Upper lobe of left lung (tissue), 6 donors: ENCODE measurements at regions not wholly inside any gene's neighbourhood (a gene's known extent, or its start where the extent isn't known, plus 50 kb on each side); places are given as distances from the start of the nearest gene placed in this dataset.
"Not testable (repeated sequence)": the region's sequence is repeated elsewhere in the genome, so short reads cannot be mapped to it uniquely, and the experiment has no call there.

Experiments used
- ATAC-seq, 2 donors: fragments of 200-7000 bp; cut with Tn5 transposase; one replicate each; pipeline ENCODE4 v1.9.1; 2022; ENCODE audit warnings: mild to moderate bottlenecking in 2 of 2, moderate library complexity in 2 of 2; ENCODE audit not compliant: low FRiP score in 2 of 2
- DNase-seq, 2 donors: peaks; one replicate each; pipeline ENCODE4 v3.0.0-alpha.2; 2019 to 2020
- H3K27ac ChIP-seq, 4 donors: fragments of 200-600 bp; sonication (generic); one replicate each; pipeline ENCODE4 v1.5.1; 2016 to 2019
- H3K27me3 ChIP-seq, 4 donors: fragments of 200-600 bp; sonication (generic); one replicate each; pipeline ENCODE4 v1.5.1; 2017 to 2019
- H3K36me3 ChIP-seq, 4 donors: fragments of 200-600 bp; sonication (generic); one replicate each; pipeline ENCODE4 v1.5.1; 2016 to 2019
- H3K4me1 ChIP-seq, 4 donors: fragments of 200-600 bp; sonication (generic); one replicate each; pipeline ENCODE4 v1.5.1; 2018 to 2019
- H3K4me3 ChIP-seq, 4 donors: fragments of 200-600 bp; sonication (generic); one replicate each; pipeline ENCODE4 v1.5.1; 2017 to 2019; ENCODE audit warnings: mild to moderate bottlenecking in 2 of 4, moderate library complexity in 1 of 4
- H3K9me3 ChIP-seq, 4 donors: fragments of 200-600 bp; sonication (generic); one replicate each; pipeline ENCODE4 v1.5.1; 2018 to 2019
- CTCF ChIP-seq, 6 experiments: fragments of 450-650 bp in 4 of 6; fragments of 200-600 bp in 2 of 6; sonication (generic) in 2 of 6; IDR thresholded peaks; one replicate each; pipeline ENCODE4 v1.5.1; 2016 to 2019; ENCODE audit warnings: antibody characterized with exemption in 6 of 6
- EP300 ChIP-seq, 4 donors: sonication (generic); formaldehyde crosslinking; IDR thresholded peaks; one replicate each; pipeline ENCODE4 v1.5.1; 2017; ENCODE audit warnings: antibody characterized with exemption in 4 of 4, control low read depth in 2 of 4
- POLR2A ChIP-seq, 4 donors: fragments of 450-650 bp; IDR thresholded peaks; one replicate each; pipeline ENCODE4 v1.5.1; 2016 to 2017; ENCODE audit warnings: antibody characterized with exemption in 4 of 4, mild to moderate bottlenecking in 2 of 4
- POLR2AphosphoS5 ChIP-seq, 2 donors: sonication (generic); formaldehyde crosslinking; IDR thresholded peaks; one replicate each; pipeline ENCODE4 v1.5.1; 2017; ENCODE audit warnings: antibody characterized with exemption in 2 of 2
- WGBS, 2 donors: methylation state at CpG; one replicate each; pipeline ENCODE4 v1.1.5; 2017 to 2018; 5-methylcytosine and 5-hydroxymethylcytosine counted together
- donor health status: DM: no; HTN: no; CAD: no; lungs with moderate emphysema.
- donor health status: DM: no; HTN: yes; CAD: no; lungs with severe emphysema.

- TF ChIP-seq POLR2A (IDR thresholded peaks at IDR 0.05): no peak
- no peak for TF ChIP-seq EP300 (IDR thresholded peaks at IDR 0.05)
- TF ChIP-seq CTCF (IDR thresholded peaks at IDR 0.05): no peak
- TF ChIP-seq POLR2AphosphoS5 (IDR thresholded peaks at IDR 0.05): no peak
Observed at GRCh38 chr2:76159042-76159648, 448.4 kb upstream of the GCFC2 start.

GRCh38 chr2:76157531-76157930 is 446.8 kb upstream of the GCFC2 start:
- DNase-seq (no peak), ATAC-seq (no peak)
- Histone ChIP-seq H3K4me1 (no peaks in the 10 kb centered on the region), H3K9me3 (no peaks in the 10 kb centered on the region), H3K27ac (no peak overlapping the region), H3K27me3 (no peaks in the 10 kb centered on the region), H3K36me3 (no peaks in the 10 kb centered on the region), H3K4me3 (no peak overlapping the region)
- 62 to 66% methylated on average over 2 of the region's 2 CpGs for WGBS, 2 donors
- TF ChIP-seq CTCF (IDR thresholded peaks at IDR 0.05): no peak
- no peak for TF ChIP-seq EP300 (IDR thresholded peaks at IDR 0.05)
- TF ChIP-seq POLR2AphosphoS5 (IDR thresholded peaks at IDR 0.05): no peak
- TF ChIP-seq POLR2A (IDR thresholded peaks at IDR 0.05): no peak

More at GRCh38 chr2:76159042-76159648, 448.4 kb upstream of the GCFC2 start:
- H3K36me3 ChIP-seq: no peaks in the 10 kb centered on the region
- H3K27ac ChIP-seq: no peak overlapping the region
- no peak for DNase-seq
- H3K4me3 ChIP-seq: no peak overlapping the region
- 67 to 70% methylated on average over 1 of the region's 1 CpG for WGBS, 2 donors
- H3K9me3 ChIP-seq: no peaks in the 10 kb centered on the region
- no peaks in the 10 kb centered on the region for H3K4me1 ChIP-seq
- H3K27me3 ChIP-seq: no peaks in the 10 kb centered on the region
- ATAC-seq: no peak

- 50 to 59% methylated on average over 3 of the region's 3 CpGs for WGBS, 2 donors
- no peak for ATAC-seq
- Histone ChIP-seq H3K4me1 (no peaks in the 10 kb centered on the region), H3K9me3 (no peaks in the 10 kb centered on the region), H3K27ac (no peak overlapping the region), H3K27me3 (no peaks in the 10 kb centered on the region), H3K4me3 (no peak overlapping the region), H3K36me3 (no peaks in the 10 kb centered on the region)
- no peak for DNase-seq
- TF ChIP-seq CTCF (IDR thresholded peaks at IDR 0.05): no peak
- TF ChIP-seq POLR2AphosphoS5 (IDR thresholded peaks at IDR 0.05): no peak
- no peak for TF ChIP-seq EP300 (IDR thresholded peaks at IDR 0.05)
- no peak for TF ChIP-seq POLR2A (IDR thresholded peaks at IDR 0.05)
Observed at GRCh38 chr2:76154981-76155380, 444.3 kb upstream of the GCFC2 start.

- Histone ChIP-seq H3K36me3 (no peaks in the 10 kb centered on the region), H3K4me1 (no peaks in the 10 kb centered on the region), H3K4me3 (no peak overlapping the region), H3K9me3 (no peaks in the 10 kb centered on the region), H3K27ac (no peak overlapping the region), H3K27me3 (no peaks in the 10 kb centered on the region)
- DNase-seq (no peak), ATAC-seq (no peak)
- TF ChIP-seq POLR2A (IDR thresholded peaks at IDR 0.05) (no peak), POLR2AphosphoS5 (IDR thresholded peaks at IDR 0.05) (no peak), CTCF (IDR thresholded peaks at IDR 0.05) (no peak), EP300 (IDR thresholded peaks at IDR 0.05) (no peak)
Observed at GRCh38 chr2:76149846-76150245, 439.1 kb upstream of the GCFC2 start.

GRCh38 chr2:76139303-76139702 is 428.6 kb upstream of the GCFC2 start:
- not testable (repeated sequence) for H3K27ac ChIP-seq, H3K4me3 ChIP-seq, H3K27me3 ChIP-seq, H3K9me3 ChIP-seq, ATAC-seq, H3K4me1 ChIP-seq, H3K36me3 ChIP-seq, DNase-seq
- WGBS, 2 donors: 65% methylated on average over 3 of the region's 3 CpGs; no CpG with 5 or more reads in 1 of the 2 donors
